ENCODE measurements at regions not wholly inside any gene's neighbourhood (a gene's known extent, or its start where the extent isn't known, plus 50 kb on each side); places are given as distances from the start of the nearest gene placed in this dataset.
A peak's percentile ranks its signal among the peaks of the same experiment; 100 is the strongest.

DNA sequence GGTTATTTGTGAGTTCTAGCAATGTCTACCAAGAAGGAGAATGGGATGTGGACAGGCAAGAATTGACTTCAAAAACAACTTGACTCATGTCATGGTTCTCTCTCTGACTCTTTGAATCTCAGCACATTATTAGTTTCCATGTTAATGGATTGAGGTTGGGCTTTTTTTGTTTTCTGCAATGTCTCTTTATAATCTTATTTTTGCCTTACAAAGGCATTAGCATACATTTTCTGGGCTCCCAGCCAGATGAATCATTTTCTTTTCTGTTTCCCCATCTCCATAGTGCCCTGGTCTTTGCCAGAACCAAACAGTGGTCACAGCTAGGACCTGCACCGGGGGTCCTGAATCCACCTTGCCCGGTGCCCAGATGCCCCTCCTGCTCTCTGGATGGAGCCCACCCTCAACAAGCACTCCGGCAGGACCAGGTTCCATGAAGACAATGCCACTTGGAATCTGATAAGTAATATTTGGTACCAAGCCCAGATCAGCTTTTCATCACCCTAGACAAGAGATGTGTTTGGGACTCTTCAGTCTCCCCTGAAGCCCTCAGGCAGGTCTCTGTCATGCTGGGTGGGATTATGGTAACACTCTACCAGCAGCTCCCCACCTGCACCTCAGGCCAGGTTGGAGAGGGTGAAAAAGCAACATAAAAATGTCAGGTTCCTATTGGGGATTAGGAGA is 266.7 kb upstream of the SULF2 start:
- peaks cover 10% of the 10 kb centered on the region for H3K4me1 ChIP-seq
- H3K9me3 ChIP-seq: no peaks in the 10 kb centered on the region
- peak in 1 of 2 donors; percentile 12 for TF ChIP-seq POLR2AphosphoS5 (IDR thresholded peaks at IDR 0.05; ENCODE audit: insufficient read depth in 1 of 2, low read depth in 1 of 2)
- TF ChIP-seq, protein P1, sequence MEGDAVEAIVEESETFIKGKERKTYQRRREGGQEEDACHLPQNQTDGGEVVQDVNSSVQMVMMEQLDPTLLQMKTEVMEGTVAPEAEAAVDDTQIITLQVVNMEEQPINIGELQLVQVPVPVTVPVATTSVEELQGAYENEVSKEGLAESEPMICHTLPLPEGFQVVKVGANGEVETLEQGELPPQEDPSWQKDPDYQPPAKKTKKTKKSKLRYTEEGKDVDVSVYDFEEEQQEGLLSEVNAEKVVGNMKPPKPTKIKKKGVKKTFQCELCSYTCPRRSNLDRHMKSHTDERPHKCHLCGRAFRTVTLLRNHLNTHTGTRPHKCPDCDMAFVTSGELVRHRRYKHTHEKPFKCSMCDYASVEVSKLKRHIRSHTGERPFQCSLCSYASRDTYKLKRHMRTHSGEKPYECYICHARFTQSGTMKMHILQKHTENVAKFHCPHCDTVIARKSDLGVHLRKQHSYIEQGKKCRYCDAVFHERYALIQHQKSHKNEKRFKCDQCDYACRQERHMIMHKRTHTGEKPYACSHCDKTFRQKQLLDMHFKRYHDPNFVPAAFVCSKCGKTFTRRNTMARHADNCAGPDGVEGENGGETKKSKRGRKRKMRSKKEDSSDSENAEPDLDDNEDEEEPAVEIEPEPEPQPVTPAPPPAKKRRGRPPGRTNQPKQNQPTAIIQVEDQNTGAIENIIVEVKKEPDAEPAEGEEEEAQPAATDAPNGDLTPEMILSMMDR (IDR thresholded peaks at IDR 0.05): no peak
- DNase-seq (ENCODE audit: extremely low spot score in 2 of 2): no peak
- H3K4me3 ChIP-seq: no peak overlapping the region
- H3K36me3 ChIP-seq: no peaks in the 10 kb centered on the region
- no peaks in the 10 kb centered on the region for H3K27me3 ChIP-seq
- no peak overlapping the region for H3K27ac ChIP-seq
- intact Hi-C loops (cut with DNase I): no loop called here

DNA sequence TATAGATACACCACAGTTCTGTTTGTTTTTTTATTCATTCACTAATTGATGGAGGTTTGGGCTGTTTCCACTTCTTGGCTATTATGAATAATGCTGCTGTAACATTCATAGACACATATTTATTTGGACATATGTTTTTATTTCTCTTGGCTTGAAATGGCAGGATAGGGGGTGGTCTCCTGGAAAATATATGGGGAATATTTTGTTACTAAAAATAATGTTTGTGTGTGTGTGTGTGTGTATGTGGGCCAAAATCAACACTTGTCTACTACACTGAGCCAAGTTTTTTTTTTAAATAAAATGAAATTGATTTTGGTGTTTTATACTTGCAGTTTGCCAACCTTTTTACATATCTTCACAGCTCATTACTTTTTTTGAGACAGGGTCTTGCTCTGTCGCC is 264.4 kb upstream of the SULF2 start:
- no peak overlapping the region for H3K4me3 ChIP-seq
- TF ChIP-seq POLR2A (IDR thresholded peaks at IDR 0.05) (no peak), POLR2AphosphoS5 (IDR thresholded peaks at IDR 0.05; ENCODE audit: insufficient read depth in 1 of 2, low read depth in 1 of 2) (no peak)
- TF ChIP-seq, protein P1 (IDR thresholded peaks at IDR 0.05): no peak
- no peak for DNase-seq (ENCODE audit: extremely low spot score in 2 of 2)
- intact Hi-C loops (cut with DNase I): no loop called here
- H3K27ac ChIP-seq: no peak overlapping the region
- H3K36me3 ChIP-seq: no peaks in the 10 kb centered on the region
- peaks cover 10% of the 10 kb centered on the region for H3K4me1 ChIP-seq
- no peaks in the 10 kb centered on the region for H3K9me3 ChIP-seq
- H3K27me3 ChIP-seq: no peaks in the 10 kb centered on the region

DNA sequence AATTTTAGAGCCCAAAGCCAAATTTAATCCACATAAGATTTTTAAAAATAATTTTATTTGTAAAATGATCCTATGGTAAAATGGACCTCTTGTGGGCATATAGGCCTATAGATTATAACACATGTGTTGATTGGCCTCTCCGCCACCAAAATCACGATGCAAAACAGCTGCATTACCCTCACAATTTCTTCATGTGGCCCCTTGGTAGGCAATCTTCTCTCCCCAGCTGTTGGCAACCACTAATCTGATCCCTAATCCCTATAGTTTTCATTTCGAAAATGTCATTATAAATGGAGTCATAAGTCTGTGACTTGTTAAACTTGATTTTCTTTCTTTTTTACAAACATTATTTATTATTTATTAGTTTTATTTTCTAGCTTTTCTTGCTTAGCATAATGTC is 263.9 kb upstream of the SULF2 start:
- intact Hi-C loops (cut with DNase I): no loop called here
- Histone ChIP-seq H3K27me3 (no peaks in the 10 kb centered on the region), H3K4me1 (peaks cover 10% of the 10 kb centered on the region), H3K9me3 (no peaks in the 10 kb centered on the region), H3K36me3 (no peaks in the 10 kb centered on the region), H3K4me3 (no peak overlapping the region), H3K27ac (no peak overlapping the region)
- TF ChIP-seq POLR2AphosphoS5 (IDR thresholded peaks at IDR 0.05; ENCODE audit: insufficient read depth in 1 of 2, low read depth in 1 of 2): no peak
- no peak for TF ChIP-seq POLR2A (IDR thresholded peaks at IDR 0.05)
- TF ChIP-seq, protein P1 (IDR thresholded peaks at IDR 0.05): no peak
- DNase-seq (ENCODE audit: extremely low spot score in 2 of 2): no peak

DNA sequence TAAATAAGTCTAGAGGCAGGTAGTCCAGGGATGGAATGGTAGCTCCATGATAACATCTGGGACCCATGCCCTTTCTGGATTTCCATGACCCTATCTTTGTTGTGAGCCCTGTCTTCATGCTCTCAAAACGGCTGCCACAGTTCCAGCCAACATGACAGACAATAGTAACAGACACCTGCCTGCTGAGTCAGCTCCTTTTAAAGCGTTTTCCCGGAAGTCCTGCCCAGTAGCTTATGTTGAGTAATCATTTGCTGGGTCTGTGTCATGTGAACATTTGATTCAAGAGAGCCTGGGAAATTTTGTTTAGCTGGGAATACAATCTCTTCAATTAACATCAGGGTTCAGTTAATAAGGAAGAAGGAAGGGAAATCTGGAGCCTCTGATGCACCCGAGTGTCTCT is 262.2 kb upstream of the SULF2 start:
- TF ChIP-seq, protein P1 (IDR thresholded peaks at IDR 0.05): no peak
- no peak for TF ChIP-seq POLR2AphosphoS5 (IDR thresholded peaks at IDR 0.05; ENCODE audit: insufficient read depth in 1 of 2, low read depth in 1 of 2)
- no peak for TF ChIP-seq POLR2A (IDR thresholded peaks at IDR 0.05)
- Histone ChIP-seq H3K4me3 (no peak overlapping the region), H3K27ac (no peak overlapping the region), H3K9me3 (no peaks in the 10 kb centered on the region), H3K4me1 (peaks cover 10% of the 10 kb centered on the region), H3K36me3 (no peaks in the 10 kb centered on the region), H3K27me3 (no peaks in the 10 kb centered on the region)
- intact Hi-C loops (cut with DNase I): no loop called here
- DNase-seq (ENCODE audit: extremely low spot score in 2 of 2): no peak

DNA sequence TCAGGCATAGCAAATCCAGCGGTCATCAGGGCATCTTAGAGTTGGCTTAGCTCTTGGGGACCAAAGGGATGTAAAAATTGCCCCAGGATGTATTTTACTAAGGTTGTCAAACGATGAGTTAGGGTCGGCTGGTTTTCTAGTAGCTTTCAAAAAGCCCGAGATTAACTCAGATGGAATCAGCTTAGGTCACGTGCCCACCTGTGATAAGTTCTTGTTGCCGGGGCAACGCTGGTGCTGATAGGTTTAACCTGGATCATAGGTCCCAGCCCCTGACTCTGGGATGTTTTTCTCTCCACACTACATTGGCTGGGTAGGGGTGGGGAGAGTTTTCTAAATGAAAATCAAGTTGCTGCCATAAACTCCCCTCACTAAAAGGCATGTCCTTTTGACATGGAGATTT is 257.3 kb upstream of the SULF2 start:
- H3K4me1 ChIP-seq: no peaks in the 10 kb centered on the region
- no peaks in the 10 kb centered on the region for H3K9me3 ChIP-seq
- H3K4me3 ChIP-seq: no peak overlapping the region
- TF ChIP-seq POLR2AphosphoS5 (IDR thresholded peaks at IDR 0.05; ENCODE audit: insufficient read depth in 1 of 2, low read depth in 1 of 2) (no peak), POLR2A (IDR thresholded peaks at IDR 0.05) (no peak)
- no peak for DNase-seq (ENCODE audit: extremely low spot score in 2 of 2)
- no peak overlapping the region for H3K27ac ChIP-seq
- no peaks in the 10 kb centered on the region for H3K27me3 ChIP-seq
- no peaks in the 10 kb centered on the region for H3K36me3 ChIP-seq
- intact Hi-C loops (cut with DNase I): no loop called here
